Endothelial cell of umbilical vein (primary cell): ENCODE measurements at regions not wholly inside any gene's neighbourhood (a gene's known extent, or its start where the extent isn't known, plus 50 kb on each side); places are given as distances from the start of the nearest gene placed in this dataset.

Source experiments
- BruUV-seq: library from RNA; stranded (reverse); fragments of 400-500 nt; replicated peaks from 2 replicates; lab custom pipeline; 2021; lab: Mats Ljungman, UMichigan
- CTCF ChIA-PET: fragments of 300-600, 350-600 bp; sonication (Branson Sonifier 250); formaldehyde crosslinking; loops from one replicate; lab custom pipeline; 2021; ENCODE audit warnings: antibody characterized with exemption, inconsistent platforms; lab: Charles Lee
- POLR2A ChIA-PET: fragments of 300-600, 350-600 bp; sonication (Branson Sonifier 250); formaldehyde crosslinking; loops from one replicate; lab custom pipeline; 2021; ENCODE audit warnings: antibody characterized with exemption, inconsistent platforms; lab: Charles Lee
- DNase-seq: peaks from one replicate; pipeline ENCODE4 v3.0.0-alpha.2; 2011; ENCODE audit warnings: low read depth, low spot score
- FAIRE-seq: peaks from 2 replicates; lab custom pipeline; 2011; peaks lifted over from hg19 to GRCh38; lab: Jason Lieb, UNC
- H2AFZ ChIP-seq: 2 replicates; pipeline ENCODE4 v1.6.0; 2012; ENCODE audit warnings: low read depth, low read length, control low read depth, inconsistent platforms
- H3K27ac ChIP-seq: 2 replicates; pipeline ENCODE4 v1.5.1; 2011; ENCODE audit warnings: low read depth, mild to moderate bottlenecking, control low read depth, low read length, moderate library complexity; ENCODE audit not compliant: insufficient read depth
- H3K27me3 ChIP-seq, 2 experiments: 2 replicates each; pipeline versions ENCODE4 v1.6.0 to v1.6.1; 2011; ENCODE audit warnings: low read length in 2 of 2, mixed read lengths in 1 of 2; ENCODE audit not compliant: control insufficient read depth in 2 of 2, insufficient read depth in 2 of 2
- H3K36me3 ChIP-seq, 2 experiments: 2 replicates in 1 of 2; 3 replicates in 1 of 2; pipeline ENCODE4 v1.5.1; 2011; ENCODE audit warnings: low read length in 2 of 2, mild to moderate bottlenecking in 1 of 2, moderate library complexity in 1 of 2; ENCODE audit not compliant: control insufficient read depth in 2 of 2, insufficient read depth in 2 of 2; ENCODE audit errors: extremely low read depth in 1 of 2
- H3K4me1 ChIP-seq: 3 replicates; pipeline ENCODE4 v1.5.1; 2011; ENCODE audit warnings: mild to moderate bottlenecking, low read length; ENCODE audit not compliant: control insufficient read depth, insufficient read depth; ENCODE audit errors: extremely low read depth
- H3K4me2 ChIP-seq: 2 replicates; pipeline ENCODE4 v1.6.1; 2011; ENCODE audit warnings: low read length, control low read depth, mixed read lengths; ENCODE audit not compliant: insufficient read depth
- H3K4me3 ChIP-seq, 3 experiments: fragments of 200-600 bp in 1 of 3; sonication (generic), shearing (Covaris generic) in 1 of 3; replicated peaks in 1 of 3; 2 replicates each; pipeline ENCODE4 v1.5.1; 2011 to 2016; ENCODE audit warnings: control low read depth in 3 of 3, low read length in 3 of 3, mild to moderate bottlenecking in 2 of 3, inconsistent platforms in 1 of 3, low read depth in 1 of 3, moderate library complexity in 1 of 3; ENCODE audit not compliant: insufficient read depth in 1 of 3
- H3K79me2 ChIP-seq: 2 replicates; pipeline ENCODE4 v1.6.0; 2012; ENCODE audit warnings: low read length, inconsistent platforms; ENCODE audit not compliant: control insufficient read depth, insufficient read depth
- H3K9ac ChIP-seq: replicated peaks from 2 replicates; pipeline ENCODE3; 2011; ENCODE audit warnings: low read length, control low read depth; ENCODE audit not compliant: insufficient read depth; ENCODE audit errors: extremely low read depth
- H3K9me1 ChIP-seq: replicated peaks from 3 replicates; pipeline ENCODE4 v1.6.0; 2011; ENCODE audit warnings: mild to moderate bottlenecking, low read length; ENCODE audit not compliant: control insufficient read depth, insufficient read depth; ENCODE audit errors: extremely low read depth
- H3K9me3 ChIP-seq: replicated peaks from 2 replicates; pipeline ENCODE4 v1.5.1; 2012; ENCODE audit warnings: low read length, inconsistent platforms; ENCODE audit not compliant: control insufficient read depth, insufficient read depth
- H4K20me1 ChIP-seq: replicated peaks from 2 replicates; pipeline ENCODE3; 2011; ENCODE audit warnings: mild to moderate bottlenecking, low read length; ENCODE audit not compliant: control insufficient read depth, insufficient read depth; ENCODE audit errors: extremely low read depth
- EZH2 ChIP-seq: IDR thresholded peaks from 2 replicates; pipeline ENCODE4 v1.6.1; 2012; ENCODE audit warnings: borderline replicate concordance, low read depth, mild to moderate bottlenecking, moderate library complexity, low read length, inconsistent platforms; ENCODE audit not compliant: severe bottlenecking
- FOS ChIP-seq: IDR thresholded peaks from 2 replicates; pipeline ENCODE4 v1.6.1; 2011; ENCODE audit warnings: mild to moderate bottlenecking, low read length, moderate library complexity, borderline replicate concordance; ENCODE audit not compliant: insufficient read depth
- GATA2 ChIP-seq: IDR thresholded peaks from 2 replicates; pipeline ENCODE4 v1.7.0; 2011; ENCODE audit warnings: low read depth, mild to moderate bottlenecking, moderate library complexity, mixed read lengths, low read length; ENCODE audit not compliant: insufficient read length, insufficient read depth
- JUN ChIP-seq: IDR thresholded peaks from 2 replicates; pipeline ENCODE4 v1.6.1; 2011; ENCODE audit warnings: borderline replicate concordance, low read depth; ENCODE audit not compliant: insufficient read length, insufficient read depth
- MYC ChIP-seq: IDR thresholded peaks from one replicate; pipeline ENCODE4 v1.6.1; 2011; ENCODE audit warnings: mild to moderate bottlenecking, low read depth, low read length
- POLR2A ChIP-seq: IDR thresholded peaks from 2 replicates; pipeline ENCODE4 v1.6.1; 2012; ENCODE audit warnings: low read depth, mild to moderate bottlenecking, control low read depth, low read length
- POLR2AphosphoS5 ChIP-seq: IDR thresholded peaks from 2 replicates; pipeline ENCODE4 v1.6.1; 2012; ENCODE audit warnings: low read depth, mild to moderate bottlenecking, control low read depth, low read length, moderate library complexity; ENCODE audit not compliant: insufficient read depth
- dilution Hi-C: fragments of 300-500 bp; cut with MboI; formaldehyde crosslinking; loops from one replicate; pipeline ENCODE4 v1.15.0; 2019; ENCODE audit warnings: low sequenced_read_pairs; ENCODE audit not compliant: extremely low pct_ligation_motif_present
- intact Hi-C: fragments of 100-400 bp; cut with micrococcal nuclease; formaldehyde crosslinking; loops from one replicate; pipeline ENCODE4 v1.10.0; 2022
- TF ChIP-seq, protein P1 (sequence below), 2 donors: IDR thresholded peaks; 1 replicate in 1 of 2; 2 replicates in 1 of 2; pipeline ENCODE4 v1.5.1; 2011; ENCODE audit warnings: low read length in 2 of 2, mild to moderate bottlenecking in 2 of 2, moderate library complexity in 2 of 2, control low read depth in 1 of 2, inconsistent platforms in 1 of 2, low read depth in 1 of 2; ENCODE audit not compliant: insufficient read depth in 1 of 2; ENCODE audit errors: extremely low read depth in 1 of 2
- TF ChIP-seq, protein P2 (sequence below): IDR thresholded peaks from 2 replicates; pipeline ENCODE4 v1.6.1; 2011; ENCODE audit not compliant: insufficient read depth, insufficient read length

DNA sequence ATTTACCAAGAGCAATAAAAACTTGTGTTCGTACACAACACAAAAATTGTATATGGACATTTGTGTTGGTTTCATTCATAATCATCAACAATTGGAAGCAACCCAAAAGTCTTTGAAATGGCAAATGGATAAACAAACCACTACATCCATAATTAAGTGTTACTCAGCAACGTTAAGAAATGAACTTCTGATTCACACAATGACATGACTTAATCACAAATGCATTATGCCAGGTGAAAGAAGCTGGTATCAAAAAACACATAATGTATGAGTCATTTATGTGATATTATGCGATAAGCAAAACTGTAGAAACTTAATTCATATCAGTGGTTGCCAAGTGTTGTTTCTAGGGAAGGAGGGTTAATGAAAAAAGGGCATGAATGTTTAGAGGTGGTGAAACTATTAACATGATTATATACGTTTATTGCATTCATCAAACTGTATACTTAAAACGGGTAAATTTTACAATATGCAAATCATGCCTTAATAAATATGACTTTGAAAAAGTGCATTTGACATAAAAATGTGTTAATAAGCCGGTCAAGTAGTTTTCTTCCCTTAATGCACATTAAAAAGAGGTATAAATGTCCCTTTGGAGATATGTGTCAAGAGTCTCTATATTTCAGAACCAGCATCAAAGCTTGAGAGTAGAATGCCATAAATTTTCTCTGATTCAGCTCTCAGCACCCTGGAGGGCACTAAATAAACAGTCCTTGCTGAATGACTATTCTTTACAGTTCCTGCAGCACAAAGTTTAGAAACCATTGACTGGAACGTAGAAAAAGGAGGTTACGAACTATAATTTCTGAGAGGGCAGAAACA lies 84.8 kb upstream of the GRM3 start:
- Histone ChIP-seq H3K4me2 (no peak overlapping the region), H3K36me3 (no peaks in the 10 kb centered on the region), H3K27me3 (no peaks in the 10 kb centered on the region), H3K4me3 (no peak overlapping the region), H3K79me2 (no peaks in the 10 kb centered on the region), H3K4me1 (no peaks in the 10 kb centered on the region), H3K9ac (no peak overlapping the region), H4K20me1 (no peaks in the 10 kb centered on the region), H3K9me1 (no peaks in the 10 kb centered on the region), H3K27ac (no peak overlapping the region), H2AFZ (no peak overlapping the region), H3K9me3 (no peaks in the 10 kb centered on the region)
- no peak for TF ChIP-seq GATA2
- no peak for TF ChIP-seq MYC
- TF ChIP-seq POLR2AphosphoS5: no peak
- no peak for DNase-seq
- POLR2A ChIA-PET: no interaction called here
- intact Hi-C loops: no loop called here
- no peak for FAIRE-seq
- BruUV-seq: no TSS peak
- dilution Hi-C loops: no loop called here
- CTCF ChIA-PET: no interaction called here

DNA sequence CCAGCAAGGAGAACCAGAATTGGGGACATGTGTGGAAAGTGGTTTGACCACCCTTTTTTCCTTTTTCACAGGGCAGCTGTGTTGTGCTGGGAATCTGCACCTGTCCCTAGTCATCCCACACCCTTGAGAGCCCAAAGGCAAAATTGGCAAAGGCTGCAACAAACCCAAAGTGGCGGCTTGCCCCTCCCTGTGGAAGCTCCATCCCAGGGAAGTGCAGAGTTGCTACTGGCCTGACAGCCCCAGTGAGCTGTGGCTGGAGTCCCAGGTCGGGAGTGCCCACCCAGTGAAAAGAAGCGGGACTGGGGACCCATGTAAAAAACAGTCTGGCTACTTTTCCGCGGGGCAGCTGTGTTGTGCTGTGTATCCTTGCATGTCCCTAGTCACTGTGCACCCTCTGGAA lies 109.1 kb upstream of the GRM3 start:
- H3K4me1 ChIP-seq: no peaks in the 10 kb centered on the region
- no peak overlapping the region for H3K4me3 ChIP-seq
- ChIA-PET POLR2A (no interaction called here), CTCF (no interaction called here)
- no peak overlapping the region for H3K9ac ChIP-seq
- no peaks in the 10 kb centered on the region for H3K9me1 ChIP-seq
- no peak overlapping the region for H3K4me2 ChIP-seq
- DNase-seq: no peak
- H3K27me3 ChIP-seq: no peaks in the 10 kb centered on the region
- BruUV-seq: no TSS peak
- intact Hi-C loops: no loop called here
- H3K9me3 ChIP-seq: peaks cover 2% of the 10 kb centered on the region
- no peaks in the 10 kb centered on the region for H3K79me2 ChIP-seq
- TF ChIP-seq POLR2A: no peak
- no peak for TF ChIP-seq FOS
- TF ChIP-seq, protein P1, sequence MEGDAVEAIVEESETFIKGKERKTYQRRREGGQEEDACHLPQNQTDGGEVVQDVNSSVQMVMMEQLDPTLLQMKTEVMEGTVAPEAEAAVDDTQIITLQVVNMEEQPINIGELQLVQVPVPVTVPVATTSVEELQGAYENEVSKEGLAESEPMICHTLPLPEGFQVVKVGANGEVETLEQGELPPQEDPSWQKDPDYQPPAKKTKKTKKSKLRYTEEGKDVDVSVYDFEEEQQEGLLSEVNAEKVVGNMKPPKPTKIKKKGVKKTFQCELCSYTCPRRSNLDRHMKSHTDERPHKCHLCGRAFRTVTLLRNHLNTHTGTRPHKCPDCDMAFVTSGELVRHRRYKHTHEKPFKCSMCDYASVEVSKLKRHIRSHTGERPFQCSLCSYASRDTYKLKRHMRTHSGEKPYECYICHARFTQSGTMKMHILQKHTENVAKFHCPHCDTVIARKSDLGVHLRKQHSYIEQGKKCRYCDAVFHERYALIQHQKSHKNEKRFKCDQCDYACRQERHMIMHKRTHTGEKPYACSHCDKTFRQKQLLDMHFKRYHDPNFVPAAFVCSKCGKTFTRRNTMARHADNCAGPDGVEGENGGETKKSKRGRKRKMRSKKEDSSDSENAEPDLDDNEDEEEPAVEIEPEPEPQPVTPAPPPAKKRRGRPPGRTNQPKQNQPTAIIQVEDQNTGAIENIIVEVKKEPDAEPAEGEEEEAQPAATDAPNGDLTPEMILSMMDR (IDR thresholded peaks at IDR 0.05; ENCODE audit: extremely low read depth in 1 of 2, insufficient read depth in 1 of 2, low read depth in 1 of 2, low read length in 2 of 2): no peak
- TF ChIP-seq MYC: no peak
- TF ChIP-seq, protein P2, sequence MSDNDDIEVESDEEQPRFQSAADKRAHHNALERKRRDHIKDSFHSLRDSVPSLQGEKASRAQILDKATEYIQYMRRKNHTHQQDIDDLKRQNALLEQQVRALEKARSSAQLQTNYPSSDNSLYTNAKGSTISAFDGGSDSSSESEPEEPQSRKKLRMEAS: no peak
- TF ChIP-seq JUN: no peak
- no peak for TF ChIP-seq POLR2AphosphoS5
- TF ChIP-seq GATA2: no peak
- no peak for TF ChIP-seq EZH2
- dilution Hi-C loops: no loop called here
- no peaks in the 10 kb centered on the region for H3K36me3 ChIP-seq
- no peaks in the 10 kb centered on the region for H4K20me1 ChIP-seq
- no peak for FAIRE-seq
- H3K27ac ChIP-seq: no peak overlapping the region
- no peak overlapping the region for H2AFZ ChIP-seq
